Nephron progenitor cell (in vitro differentiated cells): ENCODE measurements at regions not wholly inside any gene's neighbourhood (a gene's known extent, or its start where the extent isn't known, plus 50 kb on each side); places are given as distances from the start of the nearest gene placed in this dataset.

Experiments used
- DNase-seq: peaks from one replicate; pipeline ENCODE4 v3.0.0; 2021
- H3K27ac Mint-ChIP-seq: 2 replicates; pipeline ENCODE4 v1.8.0; 2021; ENCODE audit warnings: mild to moderate bottlenecking, moderate library complexity, mixed read lengths
- H3K27me3 Mint-ChIP-seq: 2 replicates; pipeline ENCODE4 v1.8.0; 2021; ENCODE audit warnings: mild to moderate bottlenecking, low read depth, mixed read lengths; ENCODE audit not compliant: poor library complexity
- H3K36me3 Mint-ChIP-seq: 2 replicates; pipeline ENCODE4 v1.8.0; 2021; ENCODE audit warnings: low read depth, mixed read lengths
- H3K4me1 Mint-ChIP-seq: 2 replicates; pipeline ENCODE4 v1.8.0; 2021; ENCODE audit warnings: mixed read lengths
- H3K4me3 Mint-ChIP-seq: 2 replicates; pipeline ENCODE4 v1.8.0; 2021; ENCODE audit warnings: mild to moderate bottlenecking, moderate library complexity, mixed read lengths
- H3K9me3 Mint-ChIP-seq: 2 replicates; pipeline ENCODE4 v1.8.0; 2021; ENCODE audit warnings: mild to moderate bottlenecking, moderate library complexity, mixed read lengths
- TF ChIP-seq, protein P1 (sequence below): fragments of 200-600 bp; sonication (generic); IDR thresholded peaks from 2 replicates; pipeline ENCODE4 v1.5.0; 2021; ENCODE audit warnings: antibody characterized with exemption

DNA sequence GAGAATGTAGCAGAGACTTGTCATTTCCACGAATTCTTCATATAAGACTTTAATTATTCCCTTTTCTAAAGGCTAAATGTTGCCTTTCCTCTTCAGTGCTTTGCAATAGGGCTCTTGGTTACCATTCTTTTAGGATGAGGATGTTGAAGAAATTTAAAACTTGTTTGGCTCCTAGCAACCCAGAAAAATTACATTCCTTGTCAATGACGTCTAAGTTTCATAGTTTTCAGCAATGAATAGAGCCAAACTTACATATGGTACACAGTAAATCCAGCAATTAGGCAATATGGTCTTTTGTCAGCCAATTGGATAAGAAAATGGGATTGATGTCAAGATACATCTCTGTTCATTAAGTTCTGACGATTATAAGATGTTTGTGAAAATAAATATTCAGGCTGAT lies 1639.6 kb upstream of the PCDH10 start:
- Mint-ChIP-seq H3K4me3 (no peak overlapping the region), H3K4me1 (no peaks in the 10 kb centered on the region), H3K27ac (no peak overlapping the region), H3K27me3 (no peaks in the 10 kb centered on the region), H3K9me3 (no peaks in the 10 kb centered on the region), H3K36me3 (no peaks in the 10 kb centered on the region)
- TF ChIP-seq, protein P1, sequence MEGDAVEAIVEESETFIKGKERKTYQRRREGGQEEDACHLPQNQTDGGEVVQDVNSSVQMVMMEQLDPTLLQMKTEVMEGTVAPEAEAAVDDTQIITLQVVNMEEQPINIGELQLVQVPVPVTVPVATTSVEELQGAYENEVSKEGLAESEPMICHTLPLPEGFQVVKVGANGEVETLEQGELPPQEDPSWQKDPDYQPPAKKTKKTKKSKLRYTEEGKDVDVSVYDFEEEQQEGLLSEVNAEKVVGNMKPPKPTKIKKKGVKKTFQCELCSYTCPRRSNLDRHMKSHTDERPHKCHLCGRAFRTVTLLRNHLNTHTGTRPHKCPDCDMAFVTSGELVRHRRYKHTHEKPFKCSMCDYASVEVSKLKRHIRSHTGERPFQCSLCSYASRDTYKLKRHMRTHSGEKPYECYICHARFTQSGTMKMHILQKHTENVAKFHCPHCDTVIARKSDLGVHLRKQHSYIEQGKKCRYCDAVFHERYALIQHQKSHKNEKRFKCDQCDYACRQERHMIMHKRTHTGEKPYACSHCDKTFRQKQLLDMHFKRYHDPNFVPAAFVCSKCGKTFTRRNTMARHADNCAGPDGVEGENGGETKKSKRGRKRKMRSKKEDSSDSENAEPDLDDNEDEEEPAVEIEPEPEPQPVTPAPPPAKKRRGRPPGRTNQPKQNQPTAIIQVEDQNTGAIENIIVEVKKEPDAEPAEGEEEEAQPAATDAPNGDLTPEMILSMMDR, result no peak
- no peak for DNase-seq

DNA sequence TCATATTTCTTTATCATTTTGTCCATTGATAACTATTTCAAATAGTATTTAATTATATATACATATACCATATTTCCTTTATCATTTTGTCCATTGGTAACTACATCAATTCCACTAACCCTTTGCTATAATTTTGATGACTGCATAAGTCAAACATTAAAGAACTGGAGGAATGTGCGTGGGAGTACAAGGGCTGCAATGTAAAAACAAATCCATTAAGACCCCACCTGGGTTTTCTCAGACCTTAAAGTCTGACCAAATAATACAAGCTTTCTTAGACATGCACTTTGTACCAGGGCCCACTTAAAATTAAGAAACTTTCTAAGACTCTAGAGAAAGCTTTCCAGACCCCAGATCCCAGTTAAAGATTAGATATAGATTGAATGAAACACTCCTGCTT lies 1622.4 kb upstream of the PCDH10 start:
- TF ChIP-seq, protein P1, result no peak
- no peak overlapping the region for H3K4me3 Mint-ChIP-seq
- no peaks in the 10 kb centered on the region for H3K27me3 Mint-ChIP-seq
- no peaks in the 10 kb centered on the region for H3K9me3 Mint-ChIP-seq
- H3K36me3 Mint-ChIP-seq, result no peaks in the 10 kb centered on the region
- no peak for DNase-seq
- H3K27ac Mint-ChIP-seq, result no peak overlapping the region
- H3K4me1 Mint-ChIP-seq, result peaks cover 8% of the 10 kb centered on the region

DNA sequence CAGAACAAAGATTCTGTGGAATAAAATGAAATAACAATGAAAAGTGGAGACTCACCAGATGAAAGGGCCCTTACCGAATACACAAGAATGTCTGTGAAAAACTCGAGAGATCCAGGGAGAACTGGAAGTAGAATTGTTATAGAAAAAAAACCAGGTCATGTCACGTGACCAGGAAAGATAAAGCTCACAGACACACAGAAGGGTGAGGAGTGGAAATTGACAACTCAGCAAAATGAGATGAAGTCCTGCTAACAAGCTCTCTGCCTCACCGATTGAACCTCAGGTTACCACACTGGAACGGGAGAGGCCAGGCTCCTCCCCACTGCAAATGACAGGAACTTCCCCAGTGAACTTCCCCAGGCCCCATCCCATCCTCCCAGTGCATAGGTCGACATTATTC lies 1618.0 kb upstream of the PCDH10 start:
- DNase-seq, result no peak
- H3K4me1 Mint-ChIP-seq, result peaks cover 13% of the 10 kb centered on the region
- no peak overlapping the region for H3K27ac Mint-ChIP-seq
- H3K36me3 Mint-ChIP-seq, result no peaks in the 10 kb centered on the region
- no peaks in the 10 kb centered on the region for H3K27me3 Mint-ChIP-seq
- H3K9me3 Mint-ChIP-seq, result no peaks in the 10 kb centered on the region
- no peak overlapping the region for H3K4me3 Mint-ChIP-seq
- TF ChIP-seq, protein P1, result no peak

DNA sequence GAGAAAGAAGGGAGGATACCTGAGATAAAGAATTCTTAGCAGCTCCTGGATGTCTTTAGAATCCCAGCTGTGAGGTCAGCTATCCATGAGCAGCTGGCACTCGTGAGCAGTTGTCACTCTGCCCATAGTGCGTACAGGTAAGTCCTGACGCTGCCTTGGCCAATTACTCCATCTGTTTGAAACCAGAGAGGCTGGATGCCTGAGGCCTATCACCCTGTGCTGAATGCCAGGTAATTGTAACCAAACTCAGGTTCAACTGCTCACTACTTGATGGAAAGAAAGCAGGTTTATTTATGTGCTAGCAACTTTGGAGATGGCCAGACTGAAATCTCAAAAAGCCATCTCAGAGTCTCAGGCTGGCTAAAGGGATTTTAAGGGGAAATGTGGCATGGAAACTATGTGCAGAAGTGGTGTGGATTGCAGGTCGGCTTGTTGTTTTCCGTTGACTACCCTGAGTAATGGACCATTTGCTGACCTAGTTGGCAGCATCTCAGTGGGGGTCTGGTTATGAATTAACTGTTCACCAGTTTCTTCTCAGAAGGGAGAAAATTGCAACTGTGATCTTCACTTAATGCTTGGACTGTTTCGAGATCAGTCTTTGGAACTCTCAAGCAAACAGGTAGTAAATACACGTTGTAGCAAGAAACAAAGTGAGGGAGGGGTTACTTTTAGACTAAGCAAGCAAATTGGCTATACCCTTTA lies 1614.0 kb upstream of the PCDH10 start:
- no peak for DNase-seq
- Mint-ChIP-seq H3K4me3 (no peak overlapping the region), H3K9me3 (no peaks in the 10 kb centered on the region), H3K4me1 (peaks cover 13% of the 10 kb centered on the region), H3K36me3 (no peaks in the 10 kb centered on the region), H3K27me3 (no peaks in the 10 kb centered on the region), H3K27ac (no peak overlapping the region)
- TF ChIP-seq, protein P1, result no peak

DNA sequence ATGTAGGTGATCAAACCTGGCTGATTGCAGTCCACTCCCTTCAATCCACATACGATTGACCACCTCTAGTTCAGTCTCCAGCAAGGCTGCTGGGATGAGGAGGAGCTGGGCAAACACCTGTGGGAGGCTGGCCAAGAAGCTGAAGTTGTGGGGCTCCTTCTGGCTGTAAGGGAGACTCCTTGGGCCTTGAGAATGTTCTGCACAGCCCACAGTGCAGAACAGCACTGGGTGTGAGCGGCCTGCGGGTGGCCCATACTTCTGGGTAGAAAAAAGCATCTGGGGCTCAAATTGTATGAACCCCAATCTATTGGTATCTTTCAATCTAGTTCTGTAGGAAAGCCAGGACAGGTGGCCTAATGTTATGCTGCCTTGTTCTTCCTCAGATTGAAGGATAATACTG lies 1608.8 kb upstream of the PCDH10 start:
- Mint-ChIP-seq H3K9me3 (no peaks in the 10 kb centered on the region), H3K4me3 (no peak overlapping the region), H3K27ac (no peak overlapping the region), H3K4me1 (peaks cover 1% of the 10 kb centered on the region), H3K36me3 (no peaks in the 10 kb centered on the region), H3K27me3 (no peaks in the 10 kb centered on the region)
- DNase-seq, result no peak
- TF ChIP-seq, protein P1, result no peak

DNA sequence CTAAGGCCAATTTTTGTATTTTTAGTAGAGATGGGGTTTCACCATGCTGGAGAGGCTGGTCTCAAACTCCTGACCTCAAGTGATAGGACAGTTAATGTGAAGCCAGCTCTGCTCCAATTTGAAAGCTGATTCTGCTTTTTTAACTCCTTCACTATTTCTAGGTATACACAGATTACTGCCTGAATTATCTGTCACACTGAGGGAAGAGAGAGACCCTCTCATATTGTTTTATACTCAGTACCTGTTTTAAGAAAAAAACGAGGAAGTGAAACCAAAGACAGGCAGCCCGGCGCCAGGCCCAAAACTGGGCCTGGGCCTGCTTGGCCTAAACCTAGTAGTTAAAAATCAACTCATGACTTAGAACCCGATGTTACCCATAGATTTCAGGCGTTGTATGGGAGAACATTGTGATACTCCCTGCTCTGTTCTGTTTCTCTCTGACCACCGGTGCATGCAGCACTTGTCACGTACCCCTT lies 1601.5 kb upstream of the PCDH10 start:
- Mint-ChIP-seq H3K36me3 (no peaks in the 10 kb centered on the region), H3K4me1 (no peaks in the 10 kb centered on the region), H3K27me3 (no peaks in the 10 kb centered on the region), H3K27ac (no peak overlapping the region), H3K4me3 (no peak overlapping the region), H3K9me3 (no peaks in the 10 kb centered on the region)
- TF ChIP-seq, protein P1, result no peak
- no peak for DNase-seq
